ENCODE measurements at regions not wholly inside any gene's neighbourhood (a gene's known extent, or its start where the extent isn't known, plus 50 kb on each side); places are given as distances from the start of the nearest gene placed in this dataset.
A peak's percentile ranks its signal among the peaks of the same experiment; 100 is the strongest.
"Not testable (repeated sequence)": the region's sequence is repeated elsewhere in the genome, so short reads cannot be mapped to it uniquely, and the experiment has no call there.

DNA sequence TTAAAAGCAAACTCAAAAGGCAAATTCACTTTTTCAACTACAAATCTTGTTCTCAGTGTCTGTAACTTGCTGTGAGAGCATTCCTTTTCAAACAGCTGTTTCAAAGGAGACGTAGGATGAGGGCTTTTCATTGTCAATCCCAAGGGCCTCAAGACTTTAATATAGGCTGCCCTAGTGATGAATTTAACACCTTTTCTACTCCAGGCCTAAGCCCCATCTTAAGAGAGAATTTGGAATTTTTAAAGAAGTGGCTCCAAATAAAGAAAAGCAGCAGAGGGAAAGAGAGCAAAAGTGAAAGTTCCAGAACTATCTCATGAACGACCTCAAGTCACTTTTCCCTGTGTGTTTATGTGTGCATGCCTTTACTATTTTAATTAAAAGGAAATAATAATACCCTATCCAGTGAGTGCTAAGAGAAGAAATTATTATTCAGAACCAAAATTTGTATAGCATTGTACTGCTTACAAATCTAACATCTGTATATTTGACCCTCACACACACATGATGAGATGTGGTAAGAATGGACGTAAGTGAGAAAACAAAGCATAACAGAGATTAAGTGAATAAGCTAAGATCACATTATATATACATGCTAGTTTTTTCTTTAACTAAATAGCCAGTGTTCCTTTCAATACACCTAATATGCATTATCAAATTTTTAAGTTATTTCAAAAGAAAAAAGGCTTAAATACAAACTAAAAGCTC lies 196.4 kb downstream of the VGLL3 start:
- no peak for DNase-seq (ENCODE audit: low spot score)

DNA sequence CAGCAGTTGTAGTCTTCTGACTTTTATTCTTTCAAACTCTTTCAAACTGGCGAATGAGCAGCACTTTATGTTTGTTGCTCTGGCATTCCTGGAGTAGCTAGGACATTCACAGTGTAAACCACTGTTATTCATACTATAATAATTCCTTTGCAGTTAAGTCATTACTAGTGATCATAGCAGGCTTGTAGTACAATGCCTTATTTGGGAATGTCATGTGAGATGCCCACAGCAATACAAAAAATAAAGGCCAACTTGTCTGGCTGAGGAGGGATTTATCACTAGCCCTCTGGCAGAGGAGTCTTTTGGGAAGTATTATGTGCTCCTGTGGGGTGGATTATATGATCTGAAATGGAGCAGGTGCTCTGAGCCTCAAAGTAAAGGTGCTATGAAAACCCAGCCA lies 197.2 kb downstream of the VGLL3 start:
- DNase-seq (ENCODE audit: low spot score), result peak; percentile 65

DNA sequence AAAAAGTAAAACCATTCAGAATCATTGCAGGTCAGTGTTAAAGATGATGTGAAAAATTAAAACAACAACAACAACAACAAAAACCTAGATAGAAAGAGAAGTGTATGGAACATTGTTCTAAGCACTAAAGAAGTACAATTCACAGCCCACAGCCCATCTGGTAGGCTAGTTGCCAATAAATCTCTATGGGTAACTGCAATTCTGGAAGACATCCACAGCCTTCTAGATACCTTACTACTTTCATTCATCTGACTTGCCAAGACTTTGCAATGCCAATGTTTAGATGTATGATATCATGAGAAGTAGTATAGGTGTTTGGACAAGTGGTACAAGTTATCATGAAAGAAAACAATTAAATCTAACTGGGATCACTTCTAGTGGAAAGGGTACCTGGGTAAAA lies 198.6 kb downstream of the VGLL3 start:
- DNase-seq (ENCODE audit: low spot score), result no peak

DNA sequence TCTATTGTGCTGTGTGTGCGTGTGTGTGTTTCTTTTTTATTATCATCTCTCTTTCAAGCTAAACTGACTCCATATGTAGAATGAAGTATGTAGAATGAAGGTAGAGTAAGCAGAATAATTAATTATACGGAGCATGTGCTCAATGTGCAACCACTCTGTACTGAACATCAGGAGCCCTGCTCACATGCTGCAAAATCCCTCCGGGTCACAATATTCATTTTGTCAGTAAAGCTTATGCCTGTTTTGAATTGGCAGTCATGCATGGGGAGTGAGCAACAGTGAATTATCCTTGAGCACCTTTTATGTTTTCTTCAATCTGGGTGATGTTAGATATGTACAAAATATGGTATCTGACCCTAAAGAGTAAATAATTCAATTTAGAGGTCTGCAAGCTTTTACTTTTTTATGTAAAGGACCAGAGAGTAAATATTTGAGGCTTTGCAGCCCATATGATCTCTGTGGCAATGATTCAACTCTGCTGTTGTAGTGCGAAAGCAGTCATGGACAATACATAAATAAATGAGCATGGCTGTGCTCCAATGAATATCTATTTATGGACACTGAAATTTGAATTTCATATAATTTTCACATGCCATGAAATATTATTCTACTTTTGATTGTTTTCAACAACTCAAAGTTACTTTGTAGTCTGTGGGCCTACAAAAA lies 199.9 kb downstream of the VGLL3 start:
- DNase-seq (ENCODE audit: low spot score), result no peak

DNA sequence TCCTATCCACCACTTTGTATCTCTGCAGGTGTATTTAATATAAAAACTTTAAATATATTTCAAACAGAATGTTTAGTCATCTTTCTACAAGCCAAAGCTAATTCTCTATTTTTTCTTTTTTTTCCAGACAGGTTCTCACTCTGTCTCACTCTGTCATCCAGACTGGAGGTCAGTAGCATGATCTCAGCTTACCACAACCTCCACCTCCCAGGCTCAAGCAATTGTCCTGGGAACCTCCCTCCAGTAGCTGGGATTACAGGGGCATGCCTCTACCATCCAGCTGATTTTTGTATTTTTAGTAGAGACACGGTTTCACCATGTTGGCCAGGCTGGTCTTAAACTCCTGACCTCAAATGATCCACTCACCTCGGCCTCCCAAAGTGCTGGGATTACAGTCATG lies 202.6 kb downstream of the VGLL3 start:
- no peak for DNase-seq (ENCODE audit: low spot score)

DNA sequence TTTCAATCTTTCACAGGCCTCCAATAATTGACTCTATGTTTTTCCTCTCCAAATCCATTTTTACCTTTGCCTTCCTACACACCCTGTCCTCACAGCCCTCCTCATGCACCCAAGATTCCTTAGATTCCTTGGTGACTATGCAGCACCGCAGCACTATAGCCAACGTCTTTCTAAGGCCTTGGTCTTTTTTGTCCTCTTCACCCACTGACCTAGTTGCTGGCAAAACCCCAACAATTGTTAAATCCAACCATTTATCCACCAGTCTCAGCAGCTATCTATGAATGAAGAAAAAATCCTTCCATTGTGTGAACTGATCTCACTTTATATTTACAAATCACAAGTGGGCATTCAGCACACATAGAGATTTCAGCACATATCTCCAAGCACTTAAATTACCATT lies 203.9 kb downstream of the VGLL3 start:
- DNase-seq (ENCODE audit: low spot score), result no peak

DNA sequence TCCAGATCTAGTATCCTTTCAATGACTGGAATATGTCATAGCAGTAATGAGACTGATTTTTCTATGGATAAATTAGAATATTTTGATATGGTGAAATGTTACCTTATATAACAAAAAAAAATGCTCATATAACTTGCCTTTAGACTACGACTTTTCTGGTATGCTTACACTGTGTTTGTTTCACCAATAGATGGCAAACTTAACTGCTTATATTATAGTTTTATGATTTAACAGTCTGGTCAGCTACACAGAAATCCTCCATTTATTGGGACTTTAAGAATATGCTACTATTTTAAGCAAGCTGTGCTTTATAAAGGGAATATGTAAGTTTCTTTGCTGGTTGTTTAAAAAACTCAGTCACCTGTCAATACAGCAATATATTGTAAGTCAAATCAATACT lies 205.6 kb downstream of the VGLL3 start:
- peak; percentile 8 for DNase-seq (ENCODE audit: low spot score)

DNA sequence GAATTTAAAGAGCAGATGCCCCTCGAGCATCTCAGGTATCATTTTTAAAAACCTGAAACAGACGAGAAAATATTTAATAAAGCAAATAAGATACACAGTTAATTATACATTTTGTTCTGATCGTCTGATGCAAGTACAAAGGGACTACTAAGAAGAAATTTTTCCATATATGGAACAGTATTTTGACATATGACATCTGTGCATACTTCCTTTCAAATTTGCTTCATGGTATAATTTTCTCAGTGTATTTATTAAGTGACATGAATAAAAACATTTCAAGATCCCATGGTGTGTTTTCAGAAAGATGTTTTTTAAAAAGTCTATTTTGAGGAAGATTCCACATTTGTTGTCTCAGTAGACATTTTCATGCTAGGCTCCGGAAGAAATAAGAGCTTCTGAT lies 208.1 kb downstream of the VGLL3 start:
- no peak for DNase-seq (ENCODE audit: low spot score)

DNA sequence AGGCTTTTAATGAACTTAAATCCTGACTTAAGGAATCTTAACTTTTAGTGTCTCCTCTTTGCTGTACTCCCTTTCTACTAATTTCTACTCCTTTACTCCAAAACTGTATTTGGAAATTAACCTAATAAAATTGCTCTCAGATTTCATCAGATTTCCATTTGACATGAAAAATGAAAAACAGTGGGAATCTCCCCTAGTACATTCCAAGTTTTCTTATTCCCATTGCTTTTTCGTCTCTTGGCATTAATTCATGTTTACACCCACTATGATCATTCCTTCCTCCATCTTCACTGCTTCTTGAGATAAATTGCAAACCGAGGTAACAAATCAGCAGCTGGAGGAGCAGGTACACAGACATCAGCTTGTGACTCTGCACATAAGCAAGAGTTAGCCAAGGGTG lies 208.7 kb downstream of the VGLL3 start:
- DNase-seq (ENCODE audit: low spot score), result no peak

DNA sequence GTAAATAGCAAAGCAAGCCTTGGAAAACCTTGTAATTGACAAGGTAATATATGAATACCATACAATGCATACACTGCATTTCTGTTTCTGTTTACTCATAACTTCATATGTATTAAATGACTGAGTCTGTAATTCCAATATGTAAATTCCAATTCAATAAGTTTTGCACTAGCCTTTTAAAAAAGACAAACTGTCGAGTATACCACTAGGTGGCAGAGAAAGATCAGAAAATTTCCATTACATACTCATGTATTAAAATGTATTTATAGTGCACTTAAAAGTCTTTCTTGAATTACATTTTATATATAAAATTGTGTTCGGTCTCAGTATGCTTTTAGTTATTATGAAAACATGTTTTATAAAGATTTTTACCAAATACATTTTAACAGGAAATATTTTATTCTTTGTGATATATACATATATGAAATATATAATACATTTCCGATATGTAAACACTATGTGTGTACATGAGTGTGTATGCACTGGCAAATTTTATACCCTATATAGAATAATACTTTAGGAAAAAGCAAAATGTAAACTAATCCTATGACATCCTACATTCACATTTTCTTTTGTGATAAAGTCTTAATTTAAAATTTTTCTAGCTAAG lies 216.8 kb downstream of the VGLL3 start:
- no peak for DNase-seq (ENCODE audit: low spot score)

DNA sequence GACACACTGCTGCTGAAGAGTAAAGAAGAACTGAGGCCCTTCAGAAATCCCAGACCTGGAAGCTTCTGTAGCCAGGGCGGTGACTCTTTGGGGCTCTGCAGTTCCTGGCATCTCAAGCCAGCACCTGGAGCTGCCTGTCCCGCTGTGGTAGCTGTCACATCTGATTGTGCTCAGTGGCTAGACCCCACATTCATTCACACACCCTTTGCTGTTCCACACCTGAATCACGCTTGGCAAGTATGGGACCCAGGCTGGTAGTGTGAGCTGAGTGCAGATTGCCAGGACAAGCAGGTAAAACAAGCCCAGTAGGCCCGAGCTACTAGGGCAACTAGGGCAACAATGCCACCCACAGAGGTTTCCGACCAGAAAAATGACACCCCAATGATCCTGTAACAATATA lies 218.2 kb downstream of the VGLL3 start:
- DNase-seq (ENCODE audit: low spot score), result no peak

DNA sequence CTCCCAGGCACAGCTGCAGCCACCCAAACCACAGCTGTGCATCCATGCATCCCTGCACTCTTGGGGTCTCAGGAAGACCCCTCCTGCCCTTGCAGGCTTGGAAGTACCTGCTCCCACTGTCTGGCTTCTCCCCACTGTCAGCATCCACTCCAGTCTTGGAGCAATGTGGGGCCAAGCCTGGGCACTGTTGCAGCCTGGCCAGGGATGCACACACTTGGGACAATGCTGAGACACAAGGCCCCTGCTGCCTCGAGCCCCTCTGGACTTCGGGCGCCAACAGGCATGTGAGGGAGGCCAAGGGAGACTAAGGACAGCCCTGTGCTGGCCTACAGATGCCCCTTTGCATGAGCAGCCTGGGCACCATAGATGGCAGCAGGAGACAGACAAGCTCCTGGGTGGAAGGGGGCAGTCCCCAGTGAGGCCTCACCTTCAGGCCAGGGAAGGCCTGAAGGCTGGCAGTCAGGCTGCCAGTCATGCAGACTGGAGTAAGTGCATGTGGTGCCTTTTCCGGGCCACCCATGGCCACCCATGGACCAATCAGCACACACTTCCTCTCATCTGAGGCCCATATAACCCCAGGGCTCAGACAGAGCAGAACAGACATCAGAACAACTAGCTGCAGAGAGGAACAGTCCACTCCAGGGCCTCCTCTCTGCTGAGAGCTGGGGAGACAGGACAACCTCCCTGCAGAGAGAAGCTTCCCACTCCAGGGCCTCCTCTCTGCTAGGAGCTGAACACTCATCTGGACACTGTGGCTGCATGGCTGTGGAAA lies 219.0 kb downstream of the VGLL3 start:
- DNase-seq (ENCODE audit: low spot score), result no peak

DNA sequence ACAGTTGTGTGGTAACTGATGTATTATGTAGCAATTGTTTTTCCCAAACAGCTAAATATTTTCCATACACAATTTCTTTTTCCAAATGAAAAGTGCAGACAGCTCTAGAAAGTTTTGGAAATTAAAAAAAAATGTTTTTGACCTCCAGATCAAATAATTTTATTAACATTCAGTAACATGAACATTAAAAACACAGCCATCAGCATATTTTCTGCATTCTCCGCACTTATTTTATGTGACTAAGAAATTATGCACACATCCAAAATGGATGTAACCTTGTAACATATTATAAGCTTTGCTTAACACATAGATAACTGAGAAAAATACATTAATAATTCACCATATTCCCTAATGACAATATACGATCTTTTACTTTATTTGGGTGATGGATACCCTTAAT lies 224.6 kb downstream of the VGLL3 start:
- DNase-seq (ENCODE audit: low spot score), result no peak

DNA sequence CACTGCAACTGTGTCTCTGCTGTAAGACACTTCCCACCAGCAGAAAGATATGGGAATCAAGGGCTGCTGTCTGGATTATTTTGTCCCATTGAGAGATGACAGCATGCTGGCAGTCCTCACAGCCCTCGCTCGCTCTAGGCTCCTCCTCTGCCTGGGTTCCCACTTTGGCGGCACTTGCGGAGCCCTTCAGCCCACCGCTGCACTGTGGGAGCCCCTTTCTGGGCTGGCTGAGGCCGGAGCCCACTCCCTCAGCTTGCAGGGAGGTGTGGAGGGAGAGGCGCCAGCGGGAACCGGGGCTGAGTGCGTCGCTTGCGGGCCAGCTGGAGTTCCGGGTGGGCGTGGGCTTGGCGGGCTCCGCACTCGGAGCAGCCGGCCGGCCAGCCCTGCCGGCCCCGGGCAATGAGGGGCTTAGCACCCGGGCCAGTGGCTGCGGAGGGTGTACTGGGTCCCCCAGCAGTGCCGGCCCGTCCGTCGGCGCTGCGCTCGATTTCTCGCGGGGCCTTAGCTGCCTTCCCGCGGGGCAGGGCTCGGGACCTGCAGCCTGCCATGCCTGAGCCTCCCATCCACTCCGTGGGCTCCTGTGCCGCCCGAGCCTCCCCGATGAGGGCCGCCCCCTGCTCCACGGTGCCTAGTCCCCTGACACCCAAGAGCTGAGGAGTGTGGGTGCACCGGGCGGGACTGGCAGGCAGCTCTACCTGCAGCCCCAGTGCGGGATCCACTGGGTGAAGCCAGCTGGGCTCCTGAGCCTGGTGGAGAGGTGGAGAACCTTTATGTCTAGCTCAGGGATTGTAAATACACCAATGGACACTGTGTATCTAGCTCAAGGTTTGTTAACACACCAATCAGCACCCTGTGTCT lies 233.4 kb downstream of the VGLL3 start:
- not testable (repeated sequence) for DNase-seq (ENCODE audit: low spot score)

DNA sequence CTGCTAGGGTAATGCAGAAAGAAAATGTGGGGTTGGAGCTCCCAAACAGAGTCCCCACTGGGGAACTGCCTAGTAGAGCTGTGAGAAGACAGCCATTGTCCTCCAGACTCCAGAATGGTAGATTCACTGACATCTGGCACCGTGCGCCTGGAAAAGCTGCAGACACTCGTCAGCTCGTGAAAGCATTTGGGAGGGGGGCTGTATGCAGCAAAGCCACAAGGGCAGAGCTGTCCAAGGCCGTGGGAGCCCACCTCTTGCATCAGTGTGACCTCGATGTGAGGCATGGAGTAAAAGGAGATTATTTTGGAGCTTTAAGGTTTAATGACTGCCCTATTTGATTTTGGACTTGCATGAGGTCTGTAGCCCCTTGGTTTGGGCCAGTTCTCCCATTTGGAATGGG lies 242.9 kb downstream of the VGLL3 start:
- no peak for DNase-seq (ENCODE audit: low spot score)

DNA sequence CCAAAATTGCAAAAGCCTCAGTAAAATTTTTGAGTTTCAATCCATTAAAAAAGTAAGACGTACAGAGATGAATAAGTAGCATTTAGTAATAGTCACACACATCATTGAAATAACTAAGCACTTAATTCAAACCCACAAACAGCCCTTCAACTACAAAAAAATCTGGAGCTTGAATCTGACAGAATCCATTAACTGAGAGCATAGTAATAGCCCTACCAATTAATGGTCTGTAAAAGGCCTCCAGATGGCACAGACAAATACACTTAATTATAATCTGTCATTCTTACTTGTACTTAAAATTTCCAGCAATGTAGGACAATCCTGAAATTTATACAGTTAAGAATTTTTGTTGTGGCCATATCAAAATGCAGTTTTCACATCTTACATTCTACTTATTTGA lies 246.9 kb downstream of the VGLL3 start:
- DNase-seq (ENCODE audit: low spot score), result no peak

DNA sequence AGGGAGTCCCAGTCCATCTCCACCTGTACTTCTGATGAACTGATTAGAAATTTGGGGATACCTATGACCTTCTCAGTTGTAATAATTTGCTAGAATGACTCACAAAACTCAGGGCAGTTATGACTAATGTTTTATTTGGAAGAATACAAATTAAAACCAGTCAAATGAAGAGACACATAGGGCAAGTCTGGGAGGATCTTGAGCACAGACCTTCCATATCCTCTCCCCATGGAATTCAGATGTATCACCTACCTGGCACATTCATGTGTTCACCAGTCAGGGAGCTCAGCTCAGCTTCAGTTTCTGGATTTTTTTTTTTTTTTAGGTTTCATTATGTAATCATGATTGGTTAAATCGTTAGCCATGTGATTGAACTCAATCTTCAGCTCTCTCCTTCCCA lies 247.7 kb downstream of the VGLL3 start:
- no peak for DNase-seq (ENCODE audit: low spot score)

DNA sequence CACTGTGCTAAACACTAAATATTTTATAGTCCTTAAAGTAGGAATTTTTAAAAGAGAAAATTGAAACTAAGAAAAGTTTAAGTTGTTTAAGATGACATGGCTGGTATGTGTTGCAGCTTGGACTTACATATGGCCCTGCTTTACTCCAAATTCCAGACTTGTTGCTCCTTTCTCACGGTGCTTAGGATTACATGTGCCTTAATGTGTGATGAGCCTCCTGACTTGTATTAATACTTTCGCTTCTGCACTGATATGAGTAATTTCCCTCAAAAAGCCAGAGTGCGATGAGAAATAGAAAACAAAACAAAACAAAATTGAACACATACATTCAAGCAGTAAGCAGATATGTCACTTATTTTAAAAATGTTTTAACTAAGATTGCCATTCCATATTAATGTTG lies 250.2 kb downstream of the VGLL3 start:
- DNase-seq (ENCODE audit: low spot score), result no peak

DNA sequence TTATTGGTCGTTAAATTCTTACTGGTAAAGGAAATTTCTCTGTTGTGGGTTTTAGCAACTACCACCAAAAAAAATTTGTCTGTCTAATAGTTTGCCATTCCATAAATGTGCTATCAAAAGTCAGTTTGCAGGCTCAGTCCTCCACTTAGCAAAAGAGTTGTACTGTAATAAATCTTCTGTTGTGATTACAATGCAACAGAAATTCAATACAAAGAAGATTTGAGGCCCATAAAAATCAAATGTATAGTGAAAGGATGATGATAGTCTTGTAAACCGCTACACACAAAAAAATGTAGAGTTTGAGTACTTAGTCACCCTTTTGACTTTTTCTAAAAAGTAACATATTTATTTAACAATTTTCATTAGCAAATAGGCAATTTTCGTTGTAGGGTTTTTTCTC lies 251.7 kb downstream of the VGLL3 start:
- DNase-seq (ENCODE audit: low spot score), result no peak

DNA sequence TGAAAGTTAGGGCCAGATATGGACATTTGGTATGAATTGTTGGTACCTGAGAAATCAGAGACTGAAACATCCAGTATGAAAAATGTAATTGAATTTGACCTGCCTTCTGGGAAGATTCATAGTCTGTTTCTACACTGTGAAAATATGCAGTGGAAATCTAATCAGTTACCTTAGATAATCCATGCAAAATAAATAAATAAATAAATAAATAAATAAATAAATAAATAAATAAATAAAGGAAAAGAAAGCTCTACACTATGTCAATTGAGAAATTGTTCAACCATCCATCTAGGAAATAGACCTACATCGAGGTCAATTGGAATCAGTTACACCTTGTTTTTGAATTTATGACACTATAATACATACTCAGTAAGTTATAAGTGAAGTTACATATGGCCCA lies 252.3 kb downstream of the VGLL3 start:
- DNase-seq (ENCODE audit: low spot score), result no peak

DNA sequence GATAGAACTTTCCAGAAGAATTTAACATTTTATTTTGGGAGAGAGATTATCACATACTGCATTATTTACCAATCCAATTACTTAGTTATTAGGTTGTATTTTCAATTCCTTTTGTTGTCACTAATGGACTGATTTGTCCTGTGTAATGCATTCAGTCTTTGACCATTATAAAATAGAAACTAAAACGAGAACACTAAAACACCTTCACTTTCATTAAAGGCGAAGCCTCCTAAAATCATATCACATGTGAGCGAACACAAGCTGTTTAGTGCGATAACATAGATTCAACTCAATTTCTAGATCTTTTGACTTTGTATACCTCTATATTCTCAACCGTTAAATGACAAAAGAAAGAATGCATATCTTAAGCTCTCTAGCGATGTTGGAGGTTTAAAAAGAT lies 253.4 kb downstream of the VGLL3 start:
- DNase-seq (ENCODE audit: low spot score), result no peak

DNA sequence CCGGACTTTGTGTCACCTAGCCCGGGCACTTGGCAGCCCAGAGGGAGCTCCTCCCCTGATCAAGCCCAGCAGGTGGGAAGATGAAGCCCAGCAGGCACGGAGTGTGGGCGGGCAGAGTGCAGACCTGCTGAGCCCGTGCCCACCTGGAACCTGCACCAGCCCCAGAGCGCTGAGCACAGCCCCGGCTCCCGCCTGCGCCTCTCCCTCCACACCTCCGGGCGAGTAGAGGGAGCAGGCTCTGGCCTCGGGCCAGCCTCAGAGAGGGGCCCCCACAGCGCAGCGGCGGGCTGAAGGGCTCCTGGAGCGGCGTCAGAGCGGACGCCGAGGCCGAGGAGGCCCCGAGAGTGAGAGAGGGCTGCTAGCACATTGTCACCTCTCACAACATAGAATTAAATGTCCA lies 257.7 kb downstream of the VGLL3 start:
- no peak for DNase-seq (ENCODE audit: low spot score)
